Coronary artery (tissue), 2 donors: ENCODE measurements at regions not wholly inside any gene's neighbourhood (a gene's known extent, or its start where the extent isn't known, plus 50 kb on each side); places are given as distances from the start of the nearest gene placed in this dataset.

Experiments
- DNase-seq: peaks from one replicate; pipeline ENCODE4 v3.0.0-alpha.2; 2017; ENCODE audit warnings: low spot score
- H3K27ac ChIP-seq, 2 donors: fragments of 200-600 bp; sonication (generic); one replicate each; pipeline ENCODE4 v1.5.1; 2016 to 2019
- H3K4me3 ChIP-seq: fragments of 200-600 bp; sonication (generic); 2 replicates; pipeline ENCODE4 v1.5.1; 2016; ENCODE audit warnings: mild to moderate bottlenecking, moderate library complexity
- CTCF ChIP-seq: fragments of 200-600 bp; sonication (generic); IDR thresholded peaks from one replicate; pipeline ENCODE4 v1.5.1; 2019; ENCODE audit warnings: antibody characterized with exemption

- no peak overlapping the region for H3K4me3 ChIP-seq
- DNase-seq = no peak
- no peak overlapping the region for H3K27ac ChIP-seq
- no peak for TF ChIP-seq CTCF
Measured at GRCh38 chr9:81455462-81456219, 233.7 kb downstream of the TLE1 start.

- no peak overlapping the region for H3K27ac ChIP-seq
- TF ChIP-seq CTCF = no peak
- no peak overlapping the region for H3K4me3 ChIP-seq
- DNase-seq = no peak
Measured at GRCh38 chr9:81445331-81445921, 243.9 kb downstream of the TLE1 start.

GRCh38 chr9:81431641-81432040 is 257.7 kb downstream of the TLE1 start:
- no peak for DNase-seq
- H3K27ac ChIP-seq = no peak overlapping the region

GRCh38 chr9:81430727-81431126 is 258.6 kb downstream of the TLE1 start:
- DNase-seq = no peak
- no peak for TF ChIP-seq CTCF
- Histone ChIP-seq H3K27ac (no peak overlapping the region), H3K4me3 (no peak overlapping the region)

More at GRCh38 chr9:81431641-81432040, 257.7 kb downstream of the TLE1 start:
- H3K4me3 ChIP-seq = no peak overlapping the region
- no peak for TF ChIP-seq CTCF

- no peak for DNase-seq
- no peak overlapping the region for H3K27ac ChIP-seq
- TF ChIP-seq CTCF = no peak
- H3K4me3 ChIP-seq = no peak overlapping the region
Measured at GRCh38 chr9:81427870-81428269, 261.5 kb downstream of the TLE1 start.

GRCh38 chr9:81424431-81424830 is 264.9 kb downstream of the TLE1 start:
- TF ChIP-seq CTCF = no peak
- Histone ChIP-seq H3K4me3 (no peak overlapping the region), H3K27ac (no peak overlapping the region)
- no peak for DNase-seq
